HUES64 (cell line): ENCODE measurements at regions not wholly inside any gene's neighbourhood (a gene's known extent, or its start where the extent isn't known, plus 50 kb on each side); places are given as distances from the start of the nearest gene placed in this dataset.
"Not testable (repeated sequence)": the region's sequence is repeated elsewhere in the genome, so short reads cannot be mapped to it uniquely, and the experiment has no call there.

Experiments
- H3K27ac ChIP-seq: 2 replicates; pipeline ENCODE4 v1.7.0; 2013; ENCODE audit warnings: low read depth, low read length, inconsistent platforms
- H3K27me3 ChIP-seq: 2 replicates; pipeline ENCODE4 v1.6.1; 2013; ENCODE audit warnings: mild to moderate bottlenecking, low read length; ENCODE audit not compliant: insufficient read depth
- H3K36me3 ChIP-seq: 2 replicates; pipeline ENCODE4 v1.6.1; 2013; ENCODE audit warnings: mild to moderate bottlenecking, low read length; ENCODE audit not compliant: insufficient read depth
- H3K4me1 ChIP-seq: 2 replicates; pipeline ENCODE4 v1.6.1; 2013; ENCODE audit warnings: mild to moderate bottlenecking, low read length, moderate library complexity; ENCODE audit not compliant: insufficient read depth
- H3K4me3 ChIP-seq: 2 replicates; pipeline ENCODE4 v1.5.1; 2013; ENCODE audit warnings: mild to moderate bottlenecking, low read length, moderate library complexity
- H3K9ac ChIP-seq: 2 replicates; pipeline ENCODE4 v1.6.1; 2013; ENCODE audit warnings: mild to moderate bottlenecking, low read depth, low read length
- H3K9me3 ChIP-seq: 2 replicates; pipeline ENCODE4 v1.6.1; 2013; ENCODE audit warnings: low read depth, low read length; ENCODE audit not compliant: insufficient read depth
- WGBS: fragments of 150-250, 120-280 bp; methylation state at CpG from one replicate; pipeline ENCODE4 v1.1.7; 2013; ENCODE audit warnings: missing lambda C conversion rate; 5-methylcytosine and 5-hydroxymethylcytosine counted together

DNA sequence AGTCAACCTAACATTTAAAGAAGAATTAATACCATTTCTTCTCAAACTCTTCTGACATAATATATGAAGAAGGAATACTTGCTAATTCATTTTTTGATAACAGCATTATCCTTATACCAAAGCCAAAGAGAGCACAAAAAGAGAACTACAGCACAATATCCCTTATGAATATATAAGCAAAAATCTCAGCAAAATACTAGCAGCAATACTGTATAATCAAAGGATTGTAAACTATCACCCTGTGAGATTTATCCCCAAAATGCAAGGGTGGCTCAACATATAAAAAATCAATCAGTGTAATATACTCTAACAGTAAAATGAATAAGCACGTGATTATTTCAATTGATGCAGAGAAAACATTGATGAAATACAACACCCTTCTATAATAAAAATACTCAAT is 81.9 kb upstream of the ZNG1F start:
- H3K9ac ChIP-seq, H3K4me3 ChIP-seq, H3K36me3 ChIP-seq, H3K9me3 ChIP-seq, H3K4me1 ChIP-seq, H3K27ac ChIP-seq: not testable (repeated sequence)
- peaks cover 57% of the 10 kb centered on the region for H3K27me3 ChIP-seq
- no CpG with 5 or more reads among the region's 1 CpG for WGBS

DNA sequence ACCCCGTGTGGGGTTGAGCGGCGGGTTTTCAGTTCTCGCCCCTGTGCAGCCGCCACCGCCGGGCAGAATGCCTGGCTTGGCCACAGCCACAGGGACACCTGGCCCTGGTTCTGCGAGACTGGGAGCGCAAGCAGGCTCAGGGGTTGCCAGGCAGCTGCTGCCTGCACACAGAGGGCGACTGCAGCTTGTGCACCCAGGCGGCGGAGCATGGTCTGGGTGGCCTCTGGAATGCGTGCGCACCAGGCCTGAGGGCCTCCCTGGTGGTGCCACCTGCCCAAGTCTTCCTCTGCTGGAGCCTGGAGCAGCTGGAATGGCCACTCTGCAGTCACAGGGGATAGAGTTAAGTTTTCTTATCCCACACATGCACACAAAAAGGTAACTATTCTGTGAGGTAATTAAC is 80.4 kb upstream of the ZNG1F start:
- not testable (repeated sequence) for H3K27ac ChIP-seq, H3K36me3 ChIP-seq, H3K9ac ChIP-seq, H3K4me1 ChIP-seq, H3K4me3 ChIP-seq, H3K9me3 ChIP-seq
- 75% methylated on average over 8 of the region's 14 CpGs for WGBS
- peaks cover 50% of the 10 kb centered on the region for H3K27me3 ChIP-seq

DNA sequence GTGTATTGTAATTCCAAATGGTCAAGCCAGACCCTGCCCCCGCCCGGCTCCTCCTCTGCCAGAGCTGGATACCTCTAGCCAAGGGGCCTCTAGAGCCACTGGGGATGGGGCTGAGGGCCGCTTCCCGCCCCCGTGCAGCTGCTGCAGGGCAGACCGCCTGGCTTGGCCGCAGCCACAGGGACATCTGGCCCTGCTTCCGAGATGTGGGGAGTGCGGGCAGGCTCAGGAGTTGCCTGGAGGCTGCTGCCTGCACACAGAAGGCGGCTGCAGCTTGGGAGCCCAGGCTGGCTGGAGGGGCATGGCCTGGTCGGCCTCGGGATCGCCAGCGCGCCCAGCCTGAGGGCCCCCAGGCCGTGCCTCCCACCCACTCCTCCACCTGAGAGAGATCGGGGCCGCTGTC is 79.9 kb upstream of the ZNG1F start:
- H3K36me3 ChIP-seq, H3K27ac ChIP-seq, H3K9ac ChIP-seq, H3K9me3 ChIP-seq, H3K4me1 ChIP-seq, H3K4me3 ChIP-seq: not testable (repeated sequence)
- WGBS, result 56% methylated on average over 10 of the region's 18 CpGs
- peaks cover 49% of the 10 kb centered on the region for H3K27me3 ChIP-seq

DNA sequence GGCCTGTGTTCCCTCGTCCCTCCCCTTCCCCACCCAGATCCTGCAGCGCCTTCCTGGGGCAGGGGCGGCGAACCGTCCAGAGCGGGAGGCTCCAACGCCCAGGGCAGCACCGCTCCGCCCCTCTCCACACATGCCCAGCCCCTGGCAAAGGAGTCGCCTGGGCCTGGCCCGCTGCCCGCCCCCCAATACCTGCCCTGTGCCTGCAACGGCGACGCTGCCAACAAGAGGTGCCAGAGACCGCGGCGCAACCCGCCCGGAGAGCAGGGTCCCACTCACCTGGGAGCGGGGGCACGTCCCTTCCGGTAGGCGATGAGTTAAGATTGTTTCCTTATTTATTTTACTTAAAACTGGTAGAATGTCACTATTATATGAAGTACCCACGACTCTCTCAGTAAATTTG is 77.5 kb upstream of the ZNG1F start:
- H3K9ac ChIP-seq, H3K27ac ChIP-seq, H3K9me3 ChIP-seq, H3K36me3 ChIP-seq, H3K4me3 ChIP-seq, H3K4me1 ChIP-seq: not testable (repeated sequence)
- 5% methylated on average over 8 of the region's 25 CpGs for WGBS
- H3K27me3 ChIP-seq, result peaks cover 35% of the 10 kb centered on the region

DNA sequence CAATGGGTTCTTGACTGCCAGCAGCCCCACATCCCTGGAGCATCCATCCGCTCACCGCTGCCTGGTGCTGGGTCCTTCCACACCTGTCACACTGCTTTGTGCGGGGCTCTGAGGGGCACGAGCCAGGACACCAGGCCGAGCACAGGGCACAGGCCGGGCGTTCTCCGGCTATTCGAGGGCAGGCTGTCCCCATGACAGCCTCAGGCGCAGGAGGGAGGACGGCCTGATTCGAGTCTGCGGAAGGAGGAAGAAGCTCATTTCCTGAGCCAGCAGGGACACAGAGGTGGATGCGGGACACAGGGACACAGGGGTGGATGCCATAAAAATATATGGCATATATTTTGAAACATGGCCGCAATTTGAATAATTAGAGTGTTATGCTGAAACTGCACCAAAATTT is 76.9 kb upstream of the ZNG1F start:
- H3K27me3 ChIP-seq, result peaks cover 30% of the 10 kb centered on the region
- H3K9me3 ChIP-seq, H3K4me1 ChIP-seq, H3K9ac ChIP-seq, H3K27ac ChIP-seq, H3K36me3 ChIP-seq, H3K4me3 ChIP-seq: not testable (repeated sequence)
- WGBS, result 71% methylated on average over 7 of the region's 15 CpGs

DNA sequence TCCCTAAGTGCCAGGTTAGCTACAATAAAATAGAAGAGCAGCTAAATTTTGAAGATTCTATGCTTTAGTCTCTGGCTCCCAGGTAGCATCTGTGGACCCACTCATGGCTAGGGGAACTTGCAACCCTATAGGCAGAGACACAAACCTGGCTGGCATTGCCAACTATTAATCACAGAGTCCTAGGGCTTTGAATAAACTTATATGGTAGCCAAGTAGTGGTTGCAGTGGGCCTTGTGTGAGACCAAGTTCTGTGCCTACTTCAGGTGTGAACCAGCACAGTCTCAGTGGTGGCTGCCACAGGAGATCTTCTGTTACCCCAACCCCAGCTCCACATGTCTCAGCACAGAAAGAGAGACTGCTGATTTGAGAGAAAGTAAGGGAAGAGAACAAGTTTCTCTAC is 62.9 kb upstream of the ZNG1F start:
- H3K27ac ChIP-seq, H3K27me3 ChIP-seq, H3K4me3 ChIP-seq, H3K4me1 ChIP-seq, H3K36me3 ChIP-seq, H3K9ac ChIP-seq: not testable (repeated sequence)
- peaks cover 26% of the 10 kb centered on the region for H3K9me3 ChIP-seq

DNA sequence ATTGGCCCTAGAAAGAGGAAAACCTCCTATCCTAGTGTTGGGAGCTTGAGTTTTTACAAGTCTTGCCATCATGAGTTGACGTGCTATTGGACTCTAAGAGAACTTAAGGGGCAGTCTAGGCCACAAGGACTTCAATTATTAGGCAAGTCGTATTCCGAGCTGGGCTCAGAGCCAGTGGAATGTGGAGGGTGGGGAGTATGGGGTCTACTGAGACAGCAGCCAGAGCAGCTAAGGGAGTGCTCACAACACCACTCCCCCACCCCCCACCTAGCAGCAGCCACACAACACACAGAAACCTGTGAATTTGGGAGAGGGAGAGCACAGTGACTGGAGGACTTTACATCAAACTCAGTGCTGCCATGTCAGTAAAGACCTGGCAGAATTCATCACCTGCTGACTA is 62.0 kb upstream of the ZNG1F start:
- H3K27ac ChIP-seq, H3K36me3 ChIP-seq, H3K9ac ChIP-seq, H3K4me1 ChIP-seq, H3K27me3 ChIP-seq, H3K4me3 ChIP-seq: not testable (repeated sequence)
- 56% methylated on average over 3 of the region's 3 CpGs for WGBS
- peaks cover 34% of the 10 kb centered on the region for H3K9me3 ChIP-seq

DNA sequence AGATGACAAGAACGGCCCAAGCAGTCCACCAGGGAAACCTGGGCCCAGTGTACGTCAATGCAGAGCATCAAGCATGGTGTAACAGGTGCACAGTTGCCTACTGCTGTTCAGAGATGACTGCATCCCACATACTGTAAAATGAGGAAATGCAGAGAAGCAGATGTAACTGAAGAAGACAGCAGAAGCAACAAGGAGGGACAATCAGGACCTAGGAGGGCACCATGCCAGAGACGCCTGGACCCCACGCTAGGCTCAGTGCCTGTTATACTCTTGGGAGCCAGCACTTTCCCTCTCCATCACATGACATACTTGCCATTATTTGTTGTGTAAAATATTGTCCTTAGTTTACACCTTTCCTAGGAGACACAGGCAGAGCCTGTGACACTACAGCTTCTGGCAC is 57.6 kb upstream of the ZNG1F start:
- H3K27ac ChIP-seq, H3K4me3 ChIP-seq, H3K27me3 ChIP-seq, H3K36me3 ChIP-seq, H3K9ac ChIP-seq, H3K4me1 ChIP-seq: not testable (repeated sequence)
- WGBS, result 91% methylated on average over 4 of the region's 4 CpGs
- H3K9me3 ChIP-seq, result peaks cover 41% of the 10 kb centered on the region
